ENCODE measurements at regions not wholly inside any gene's neighbourhood (a gene's known extent, or its start where the extent isn't known, plus 50 kb on each side); places are given as distances from the start of the nearest gene placed in this dataset.

DNA sequence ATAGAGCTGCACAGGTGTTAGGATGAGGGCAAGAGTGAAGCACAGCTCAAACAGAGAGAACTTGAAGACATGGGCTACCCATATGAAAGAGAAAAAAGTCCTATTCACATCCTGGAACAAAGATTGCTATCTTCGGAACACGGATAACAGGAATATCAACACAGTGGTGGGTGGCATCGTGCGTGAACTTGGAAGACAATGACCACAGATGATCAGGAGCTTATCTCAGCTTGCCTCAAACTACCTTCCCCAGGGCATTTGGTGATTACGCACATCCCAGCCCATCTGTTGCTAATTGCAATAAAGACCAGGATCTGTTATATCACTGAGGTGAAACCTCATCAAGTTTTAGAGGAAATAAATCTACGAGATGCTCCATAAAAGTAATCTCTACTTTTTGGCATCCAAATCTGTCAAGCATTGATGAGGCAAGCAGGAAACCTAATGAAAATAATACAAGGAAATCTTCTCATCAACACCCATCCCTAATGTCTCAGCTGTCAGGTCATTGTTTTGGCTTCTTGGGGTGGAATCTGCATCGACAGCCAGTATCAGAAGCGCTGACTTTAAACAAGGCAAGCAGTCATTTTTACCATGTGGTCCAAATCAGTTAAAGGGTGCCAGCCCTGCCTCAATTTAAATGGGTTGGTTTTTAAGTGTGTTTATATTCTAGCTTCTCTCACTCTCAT, 188.2 kb downstream of the SPCS3 start:
- TF ChIP-seq, protein P1, sequence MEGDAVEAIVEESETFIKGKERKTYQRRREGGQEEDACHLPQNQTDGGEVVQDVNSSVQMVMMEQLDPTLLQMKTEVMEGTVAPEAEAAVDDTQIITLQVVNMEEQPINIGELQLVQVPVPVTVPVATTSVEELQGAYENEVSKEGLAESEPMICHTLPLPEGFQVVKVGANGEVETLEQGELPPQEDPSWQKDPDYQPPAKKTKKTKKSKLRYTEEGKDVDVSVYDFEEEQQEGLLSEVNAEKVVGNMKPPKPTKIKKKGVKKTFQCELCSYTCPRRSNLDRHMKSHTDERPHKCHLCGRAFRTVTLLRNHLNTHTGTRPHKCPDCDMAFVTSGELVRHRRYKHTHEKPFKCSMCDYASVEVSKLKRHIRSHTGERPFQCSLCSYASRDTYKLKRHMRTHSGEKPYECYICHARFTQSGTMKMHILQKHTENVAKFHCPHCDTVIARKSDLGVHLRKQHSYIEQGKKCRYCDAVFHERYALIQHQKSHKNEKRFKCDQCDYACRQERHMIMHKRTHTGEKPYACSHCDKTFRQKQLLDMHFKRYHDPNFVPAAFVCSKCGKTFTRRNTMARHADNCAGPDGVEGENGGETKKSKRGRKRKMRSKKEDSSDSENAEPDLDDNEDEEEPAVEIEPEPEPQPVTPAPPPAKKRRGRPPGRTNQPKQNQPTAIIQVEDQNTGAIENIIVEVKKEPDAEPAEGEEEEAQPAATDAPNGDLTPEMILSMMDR (IDR thresholded peaks at IDR 0.05; ENCODE audit: insufficient read depth, low read length, poor library complexity, severe bottlenecking): no peak
- H3K27me3 ChIP-seq (ENCODE audit: control insufficient read depth, insufficient read depth, low read length): no peaks in the 10 kb centered on the region
- no peak for DNase-seq (ENCODE audit: low read depth)
- H3K4me3 ChIP-seq (ENCODE audit: low read depth, low read length): no peak overlapping the region
- no peaks in the 10 kb centered on the region for H3K36me3 ChIP-seq (ENCODE audit: control insufficient read depth, insufficient read depth, low read length)

GRCh38 chr4:176508780-176509331, 189.1 kb downstream of the SPCS3 start:
- no peaks in the 10 kb centered on the region for H3K27me3 ChIP-seq (ENCODE audit: control insufficient read depth, insufficient read depth, low read length)
- no peak overlapping the region for H3K4me3 ChIP-seq (ENCODE audit: low read depth, low read length)
- no peaks in the 10 kb centered on the region for H3K36me3 ChIP-seq (ENCODE audit: control insufficient read depth, insufficient read depth, low read length)
- TF ChIP-seq, protein P1 (IDR thresholded peaks at IDR 0.05; ENCODE audit: insufficient read depth, low read length, poor library complexity, severe bottlenecking): no peak
- DNase-seq (ENCODE audit: low read depth): no peak

- no peak for DNase-seq (ENCODE audit: low read depth)
- no peaks in the 10 kb centered on the region for H3K36me3 ChIP-seq (ENCODE audit: control insufficient read depth, insufficient read depth, low read length)
- H3K4me3 ChIP-seq (ENCODE audit: low read depth, low read length): no peak overlapping the region
- TF ChIP-seq, protein P1 (IDR thresholded peaks at IDR 0.05; ENCODE audit: insufficient read depth, low read length, poor library complexity, severe bottlenecking): no peak
- H3K27me3 ChIP-seq (ENCODE audit: control insufficient read depth, insufficient read depth, low read length): no peaks in the 10 kb centered on the region
Measured at GRCh38 chr4:176525576-176525975, 205.8 kb downstream of the SPCS3 start.

- DNase-seq (ENCODE audit: low read depth): no peak
- TF ChIP-seq, protein P1 (IDR thresholded peaks at IDR 0.05; ENCODE audit: insufficient read depth, low read length, poor library complexity, severe bottlenecking): no peak
- H3K4me3 ChIP-seq (ENCODE audit: low read depth, low read length): no peak overlapping the region
- no peaks in the 10 kb centered on the region for H3K36me3 ChIP-seq (ENCODE audit: control insufficient read depth, insufficient read depth, low read length)
- no peaks in the 10 kb centered on the region for H3K27me3 ChIP-seq (ENCODE audit: control insufficient read depth, insufficient read depth, low read length)
Measured at GRCh38 chr4:176526704-176527103, 206.9 kb downstream of the SPCS3 start.

- Histone ChIP-seq H3K36me3 (ENCODE audit: control insufficient read depth, insufficient read depth, low read length) (no peaks in the 10 kb centered on the region), H3K27me3 (ENCODE audit: control insufficient read depth, insufficient read depth, low read length) (no peaks in the 10 kb centered on the region), H3K4me3 (ENCODE audit: low read depth, low read length) (no peak overlapping the region)
- TF ChIP-seq, protein P1 (IDR thresholded peaks at IDR 0.05; ENCODE audit: insufficient read depth, low read length, poor library complexity, severe bottlenecking): no peak
- no peak for DNase-seq (ENCODE audit: low read depth)
Measured at GRCh38 chr4:176529574-176529973, 209.8 kb downstream of the SPCS3 start.

GRCh38 chr4:176533159-176533558, 213.4 kb downstream of the SPCS3 start:
- DNase-seq (ENCODE audit: low read depth): no peak
- H3K4me3 ChIP-seq (ENCODE audit: low read depth, low read length): no peak overlapping the region
- H3K27me3 ChIP-seq (ENCODE audit: control insufficient read depth, insufficient read depth, low read length): no peaks in the 10 kb centered on the region
- TF ChIP-seq, protein P1 (IDR thresholded peaks at IDR 0.05; ENCODE audit: insufficient read depth, low read length, poor library complexity, severe bottlenecking): no peak
- no peaks in the 10 kb centered on the region for H3K36me3 ChIP-seq (ENCODE audit: control insufficient read depth, insufficient read depth, low read length)

All from kidney epithelial cell (primary cell).